ENCODE measurements at regions not wholly inside any gene's neighbourhood (a gene's known extent, or its start where the extent isn't known, plus 50 kb on each side); places are given as distances from the start of the nearest gene placed in this dataset.

DNA sequence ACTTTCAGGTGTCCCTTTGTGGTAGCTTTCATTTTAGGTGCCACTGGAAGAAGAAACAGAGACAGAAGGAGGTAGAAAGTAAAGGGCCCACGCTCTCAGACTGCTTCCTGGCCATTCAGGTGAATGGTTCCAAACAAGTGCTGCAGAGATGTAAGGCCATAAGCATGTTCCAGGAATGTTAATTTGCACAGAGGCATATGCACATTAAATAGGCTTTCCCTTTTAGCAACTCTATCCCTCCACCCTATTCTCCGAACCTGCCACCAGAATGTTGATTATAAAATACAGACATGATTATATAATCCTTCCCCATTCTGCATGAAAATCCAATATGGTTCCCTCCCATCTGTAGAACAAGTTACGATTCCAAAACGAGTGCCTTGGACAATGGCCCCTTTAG lies 297.2 kb downstream of the C6orf118 start:
- Histone ChIP-seq H3K27me3 (no peaks in the 10 kb centered on the region), H3K4me3 (no peak overlapping the region), H3K4me1 (no peaks in the 10 kb centered on the region), H3K9me3 (no peaks in the 10 kb centered on the region), H3K27ac (no peak overlapping the region), H3K36me3 (no peaks in the 10 kb centered on the region)
- no peak for DNase-seq (ENCODE audit: low spot score in 2 of 2)
- no peak for TF ChIP-seq EP300 (IDR thresholded peaks at IDR 0.05)
- WGBS, result 88% methylated on average over 4 of the region's 4 CpGs

DNA sequence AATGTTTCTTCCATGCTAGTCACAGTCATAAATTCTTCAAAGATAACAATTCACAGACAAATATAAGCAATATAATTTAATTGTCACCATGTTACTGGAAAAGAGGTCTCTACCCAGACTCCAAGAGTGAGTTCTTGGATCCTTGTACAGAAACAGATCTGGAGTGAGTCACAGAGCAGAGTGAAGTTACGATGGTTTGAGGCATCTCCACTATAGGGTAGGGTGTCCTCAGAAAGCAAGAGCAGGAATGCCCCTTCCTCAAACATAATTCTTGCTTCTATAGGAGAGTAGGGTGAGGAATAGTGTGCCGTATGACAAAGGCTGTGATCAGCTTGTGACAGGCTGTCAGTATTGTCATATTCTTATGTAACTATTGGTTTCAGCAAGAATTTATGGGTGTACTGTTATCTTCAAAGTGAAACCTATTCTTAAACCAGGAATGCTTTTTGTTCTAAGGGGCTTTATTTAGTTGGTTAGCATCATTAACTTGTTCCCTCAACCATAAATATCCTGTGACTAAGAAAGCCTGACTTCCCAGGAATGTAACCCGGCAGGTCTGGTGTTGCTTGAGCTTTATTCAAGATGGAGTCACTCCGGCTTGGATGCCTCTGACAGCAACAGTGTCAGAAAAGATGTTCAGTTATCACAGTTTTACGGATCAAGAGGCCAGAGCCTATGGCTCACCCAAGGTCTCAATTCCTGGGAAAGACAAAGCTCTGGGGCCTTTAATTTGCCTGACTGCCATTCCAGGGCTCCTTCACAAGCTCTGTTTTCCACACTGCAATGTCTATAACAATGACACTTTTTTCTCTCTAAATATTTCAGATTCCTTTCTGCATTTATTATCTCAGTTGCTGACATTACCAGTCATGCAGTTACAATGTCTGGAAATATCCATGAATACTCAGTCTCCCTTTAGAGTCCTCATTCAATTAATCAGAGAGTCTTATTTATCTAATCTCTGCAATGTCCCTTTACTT lies 298.6 kb downstream of the C6orf118 start:
- no peak for DNase-seq (ENCODE audit: low spot score in 2 of 2)
- Histone ChIP-seq H3K27ac (no peak overlapping the region), H3K4me3 (no peak overlapping the region), H3K36me3 (no peaks in the 10 kb centered on the region), H3K27me3 (no peaks in the 10 kb centered on the region), H3K4me1 (no peaks in the 10 kb centered on the region), H3K9me3 (peaks cover 5% of the 10 kb centered on the region)
- WGBS, result 53% methylated on average over 5 of the region's 5 CpGs
- TF ChIP-seq EP300 (IDR thresholded peaks at IDR 0.05), result no peak
- TF ChIP-seq POLR2A (IDR thresholded peaks at IDR 0.05), result no peak
- no peak for TF ChIP-seq POLR2AphosphoS5 (IDR thresholded peaks at IDR 0.05)
- TF ChIP-seq, protein P1, sequence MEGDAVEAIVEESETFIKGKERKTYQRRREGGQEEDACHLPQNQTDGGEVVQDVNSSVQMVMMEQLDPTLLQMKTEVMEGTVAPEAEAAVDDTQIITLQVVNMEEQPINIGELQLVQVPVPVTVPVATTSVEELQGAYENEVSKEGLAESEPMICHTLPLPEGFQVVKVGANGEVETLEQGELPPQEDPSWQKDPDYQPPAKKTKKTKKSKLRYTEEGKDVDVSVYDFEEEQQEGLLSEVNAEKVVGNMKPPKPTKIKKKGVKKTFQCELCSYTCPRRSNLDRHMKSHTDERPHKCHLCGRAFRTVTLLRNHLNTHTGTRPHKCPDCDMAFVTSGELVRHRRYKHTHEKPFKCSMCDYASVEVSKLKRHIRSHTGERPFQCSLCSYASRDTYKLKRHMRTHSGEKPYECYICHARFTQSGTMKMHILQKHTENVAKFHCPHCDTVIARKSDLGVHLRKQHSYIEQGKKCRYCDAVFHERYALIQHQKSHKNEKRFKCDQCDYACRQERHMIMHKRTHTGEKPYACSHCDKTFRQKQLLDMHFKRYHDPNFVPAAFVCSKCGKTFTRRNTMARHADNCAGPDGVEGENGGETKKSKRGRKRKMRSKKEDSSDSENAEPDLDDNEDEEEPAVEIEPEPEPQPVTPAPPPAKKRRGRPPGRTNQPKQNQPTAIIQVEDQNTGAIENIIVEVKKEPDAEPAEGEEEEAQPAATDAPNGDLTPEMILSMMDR (IDR thresholded peaks at IDR 0.05), result no peak

DNA sequence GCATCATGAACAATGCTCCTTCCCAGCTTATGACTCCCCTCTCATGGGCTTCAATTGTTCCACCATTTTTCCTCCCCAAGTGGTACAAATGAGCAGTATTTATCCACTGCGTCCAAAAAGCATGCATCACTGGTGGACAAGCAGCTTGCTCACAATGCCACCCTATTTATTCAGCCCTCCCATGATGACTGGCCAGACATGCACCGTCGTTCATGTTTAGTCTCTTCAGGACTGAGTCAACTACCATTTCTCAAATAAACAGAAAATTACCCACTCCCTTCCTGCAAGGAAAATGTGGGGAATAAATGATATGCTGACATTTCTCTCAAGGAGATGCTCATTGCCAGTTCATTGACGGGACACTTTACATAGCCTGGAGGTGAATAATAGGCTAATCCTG lies 300.4 kb downstream of the C6orf118 start:
- Histone ChIP-seq H3K27ac (no peak overlapping the region), H3K36me3 (no peaks in the 10 kb centered on the region), H3K4me1 (no peaks in the 10 kb centered on the region), H3K27me3 (no peaks in the 10 kb centered on the region), H3K9me3 (peaks cover 5% of the 10 kb centered on the region), H3K4me3 (no peak overlapping the region)
- TF ChIP-seq POLR2A (IDR thresholded peaks at IDR 0.05), result no peak
- no peak for TF ChIP-seq EP300 (IDR thresholded peaks at IDR 0.05)
- TF ChIP-seq, protein P1 (IDR thresholded peaks at IDR 0.05), result no peak
- no peak for TF ChIP-seq POLR2AphosphoS5 (IDR thresholded peaks at IDR 0.05)
- WGBS, result 80% methylated on average over 4 of the region's 4 CpGs
- no peak for DNase-seq (ENCODE audit: low spot score in 2 of 2)

GRCh38 chr6:165002866-165003265 lies 306.5 kb downstream of the C6orf118 start:
- Histone ChIP-seq H3K27ac (no peak overlapping the region), H3K27me3 (no peaks in the 10 kb centered on the region), H3K9me3 (peaks cover 14% of the 10 kb centered on the region), H3K4me3 (no peak overlapping the region), H3K36me3 (no peaks in the 10 kb centered on the region), H3K4me1 (no peaks in the 10 kb centered on the region)
- WGBS, result 86% methylated on average over 11 of the region's 11 CpGs
- TF ChIP-seq POLR2AphosphoS5 (IDR thresholded peaks at IDR 0.05), result no peak
- no peak for TF ChIP-seq EP300 (IDR thresholded peaks at IDR 0.05)
- TF ChIP-seq, protein P1 (IDR thresholded peaks at IDR 0.05), result no peak
- TF ChIP-seq POLR2A (IDR thresholded peaks at IDR 0.05), result no peak
- DNase-seq (ENCODE audit: low spot score in 2 of 2), result no peak

DNA sequence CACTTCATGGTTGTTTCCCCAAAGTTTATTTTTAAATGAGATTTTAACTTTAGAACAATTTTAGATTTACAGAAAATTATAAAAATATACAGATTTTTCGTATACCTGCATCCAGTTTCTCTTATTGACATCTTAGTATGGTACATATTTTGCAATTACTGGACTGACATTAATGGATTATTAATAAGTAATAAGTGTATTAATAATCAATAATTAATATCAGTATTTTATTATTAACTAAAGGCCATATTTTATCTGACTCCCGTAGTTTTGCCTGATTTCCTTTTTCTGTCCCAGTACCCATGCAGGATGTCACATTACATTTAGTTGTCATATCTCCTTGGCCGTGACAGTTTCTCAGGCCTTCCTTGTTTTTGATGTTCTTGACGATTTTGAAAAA lies 307.0 kb downstream of the C6orf118 start:
- 93% methylated on average over 4 of the region's 4 CpGs for WGBS
- Histone ChIP-seq H3K4me1 (no peaks in the 10 kb centered on the region), H3K27me3 (no peaks in the 10 kb centered on the region), H3K9me3 (peaks cover 14% of the 10 kb centered on the region), H3K36me3 (no peaks in the 10 kb centered on the region), H3K27ac (no peak overlapping the region), H3K4me3 (no peak overlapping the region)
- TF ChIP-seq POLR2AphosphoS5 (IDR thresholded peaks at IDR 0.05), result no peak
- TF ChIP-seq POLR2A (IDR thresholded peaks at IDR 0.05), result no peak
- no peak for TF ChIP-seq EP300 (IDR thresholded peaks at IDR 0.05)
- TF ChIP-seq, protein P1 (IDR thresholded peaks at IDR 0.05), result no peak
- no peak for DNase-seq (ENCODE audit: low spot score in 2 of 2)
